ENCODE measurements at regions not wholly inside any gene's neighbourhood (a gene's known extent, or its start where the extent isn't known, plus 50 kb on each side); places are given as distances from the start of the nearest gene placed in this dataset.

- no peak for TF ChIP-seq POLR2A (IDR thresholded peaks at IDR 0.05; ENCODE audit: low read depth, low read length)
- DNase-seq (ENCODE audit: insufficient read length, low spot score) (no peak), FAIRE-seq (peak; percentile 72)
Observed at GRCh38 chr5:21661184-21661583, 1192.0 kb downstream of the CDH12 start.

GRCh38 chr5:21654556-21654955 lies 1198.6 kb downstream of the CDH12 start:
- DNase-seq (ENCODE audit: insufficient read length, low spot score): no peak
- no peak for TF ChIP-seq POLR2A (IDR thresholded peaks at IDR 0.05; ENCODE audit: low read depth, low read length)
- peak; percentile 74 for FAIRE-seq

GRCh38 chr5:21649969-21650368 lies 1203.2 kb downstream of the CDH12 start:
- FAIRE-seq (peak; percentile 75), DNase-seq (ENCODE audit: insufficient read length, low spot score) (no peak)
- no peak for TF ChIP-seq POLR2A (IDR thresholded peaks at IDR 0.05; ENCODE audit: low read depth, low read length)

- FAIRE-seq: peak; percentile 71
- TF ChIP-seq POLR2A (IDR thresholded peaks at IDR 0.05; ENCODE audit: low read depth, low read length): no peak
- no peak for DNase-seq (ENCODE audit: insufficient read length, low spot score)
Observed at GRCh38 chr5:21646469-21646868, 1206.7 kb downstream of the CDH12 start.

GRCh38 chr5:21644032-21644431 lies 1209.1 kb downstream of the CDH12 start:
- FAIRE-seq (no peak), DNase-seq (ENCODE audit: insufficient read length, low spot score) (no peak)
- no peak for TF ChIP-seq POLR2A (IDR thresholded peaks at IDR 0.05; ENCODE audit: low read depth, low read length)

GRCh38 chr5:21642312-21642711 lies 1210.8 kb downstream of the CDH12 start:
- TF ChIP-seq POLR2A (IDR thresholded peaks at IDR 0.05; ENCODE audit: low read depth, low read length): no peak
- FAIRE-seq (no peak), DNase-seq (ENCODE audit: insufficient read length, low spot score) (no peak)

- TF ChIP-seq POLR2A (IDR thresholded peaks at IDR 0.05; ENCODE audit: low read depth, low read length): no peak
- no peak for DNase-seq (ENCODE audit: insufficient read length, low spot score)
- no peak for FAIRE-seq
Observed at GRCh38 chr5:21623831-21624230, 1229.3 kb downstream of the CDH12 start.

- DNase-seq (ENCODE audit: insufficient read length, low spot score) (no peak), FAIRE-seq (no peak)
- TF ChIP-seq POLR2A (IDR thresholded peaks at IDR 0.05; ENCODE audit: low read depth, low read length): no peak
Observed at GRCh38 chr5:21615195-21615765, 1237.9 kb downstream of the CDH12 start.

GRCh38 chr5:21613971-21614488 lies 1239.1 kb downstream of the CDH12 start:
- FAIRE-seq (no peak), DNase-seq (ENCODE audit: insufficient read length, low spot score) (no peak)

GRCh38 chr5:21603796-21604195 lies 1249.3 kb downstream of the CDH12 start:
- DNase-seq (ENCODE audit: insufficient read length, low spot score) (no peak), FAIRE-seq (no peak)
- no peak for TF ChIP-seq POLR2A (IDR thresholded peaks at IDR 0.05; ENCODE audit: low read depth, low read length)

More at GRCh38 chr5:21613971-21614488, 1239.1 kb downstream of the CDH12 start:
- no peak for TF ChIP-seq POLR2A (IDR thresholded peaks at IDR 0.05; ENCODE audit: low read depth, low read length)

GRCh38 chr5:21594566-21594965 lies 1258.6 kb downstream of the CDH12 start:
- FAIRE-seq (no peak), DNase-seq (ENCODE audit: insufficient read length, low spot score) (no peak)
- TF ChIP-seq POLR2A (IDR thresholded peaks at IDR 0.05; ENCODE audit: low read depth, low read length): no peak

- no peak for FAIRE-seq
- TF ChIP-seq POLR2A (IDR thresholded peaks at IDR 0.05; ENCODE audit: low read depth, low read length): no peak
- DNase-seq (ENCODE audit: insufficient read length, low spot score): no peak
Observed at GRCh38 chr5:21593261-21593660, 1259.9 kb downstream of the CDH12 start.

GRCh38 chr5:21581508-21581907 lies 1271.6 kb downstream of the CDH12 start:
- no peak for TF ChIP-seq POLR2A (IDR thresholded peaks at IDR 0.05; ENCODE audit: low read depth, low read length)
- no peak for DNase-seq (ENCODE audit: insufficient read length, low spot score)
- FAIRE-seq: no peak

GRCh38 chr5:21574961-21575360 lies 1278.2 kb downstream of the CDH12 start:
- no peak for DNase-seq (ENCODE audit: insufficient read length, low spot score)
- FAIRE-seq: no peak
- TF ChIP-seq POLR2A (IDR thresholded peaks at IDR 0.05; ENCODE audit: low read depth, low read length): no peak

- FAIRE-seq (no peak), DNase-seq (ENCODE audit: insufficient read length, low spot score) (no peak)
- no peak for TF ChIP-seq POLR2A (IDR thresholded peaks at IDR 0.05; ENCODE audit: low read depth, low read length)
Observed at GRCh38 chr5:21574438-21574837, 1278.7 kb downstream of the CDH12 start.
